Testis (tissue), 2 donors: ENCODE measurements at regions not wholly inside any gene's neighbourhood (a gene's known extent, or its start where the extent isn't known, plus 50 kb on each side); places are given as distances from the start of the nearest gene placed in this dataset.

Experiments used
- POLR2A ChIP-seq: fragments of 450-650 bp; IDR thresholded peaks from one replicate; pipeline ENCODE4 v1.6.1; 2017; ENCODE audit warnings: antibody characterized with exemption, mild to moderate bottlenecking, moderate library complexity
- TF ChIP-seq, protein P1 (sequence below), 3 experiments: fragments of 450-650 bp in 2 of 3; fragments of 200-600 bp in 1 of 3; sonication (generic) in 1 of 3; IDR thresholded peaks; one replicate each; pipeline ENCODE4 v1.5.1; 2016 to 2019; ENCODE audit warnings: antibody characterized with exemption in 3 of 3, mild to moderate bottlenecking in 2 of 3, moderate library complexity in 1 of 3

DNA sequence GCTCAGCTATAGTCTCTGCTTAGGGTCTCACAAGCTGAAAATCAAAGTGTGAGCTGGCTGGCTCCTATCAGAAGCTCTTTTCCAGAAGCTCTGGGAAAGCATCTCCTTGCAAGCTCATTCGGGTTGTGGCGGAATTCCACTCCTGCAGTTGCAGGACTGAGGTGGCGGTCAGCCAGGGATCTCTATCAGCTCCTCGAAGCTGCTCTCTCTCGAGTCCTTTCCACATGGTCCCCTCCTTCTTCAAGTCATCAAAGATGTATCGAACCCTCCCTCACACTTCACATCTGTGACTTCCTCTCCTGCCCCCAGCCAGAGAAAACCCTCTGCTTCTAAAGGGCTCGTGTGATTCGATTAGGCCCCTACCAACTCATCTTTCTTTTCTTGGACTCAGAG, 141.7 kb downstream of the ZFP36L2 start:
- TF ChIP-seq, protein P1, sequence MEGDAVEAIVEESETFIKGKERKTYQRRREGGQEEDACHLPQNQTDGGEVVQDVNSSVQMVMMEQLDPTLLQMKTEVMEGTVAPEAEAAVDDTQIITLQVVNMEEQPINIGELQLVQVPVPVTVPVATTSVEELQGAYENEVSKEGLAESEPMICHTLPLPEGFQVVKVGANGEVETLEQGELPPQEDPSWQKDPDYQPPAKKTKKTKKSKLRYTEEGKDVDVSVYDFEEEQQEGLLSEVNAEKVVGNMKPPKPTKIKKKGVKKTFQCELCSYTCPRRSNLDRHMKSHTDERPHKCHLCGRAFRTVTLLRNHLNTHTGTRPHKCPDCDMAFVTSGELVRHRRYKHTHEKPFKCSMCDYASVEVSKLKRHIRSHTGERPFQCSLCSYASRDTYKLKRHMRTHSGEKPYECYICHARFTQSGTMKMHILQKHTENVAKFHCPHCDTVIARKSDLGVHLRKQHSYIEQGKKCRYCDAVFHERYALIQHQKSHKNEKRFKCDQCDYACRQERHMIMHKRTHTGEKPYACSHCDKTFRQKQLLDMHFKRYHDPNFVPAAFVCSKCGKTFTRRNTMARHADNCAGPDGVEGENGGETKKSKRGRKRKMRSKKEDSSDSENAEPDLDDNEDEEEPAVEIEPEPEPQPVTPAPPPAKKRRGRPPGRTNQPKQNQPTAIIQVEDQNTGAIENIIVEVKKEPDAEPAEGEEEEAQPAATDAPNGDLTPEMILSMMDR (IDR thresholded peaks at IDR 0.05): no peak
- no peak for TF ChIP-seq POLR2A
